HG03103 (cell line): ENCODE measurements at regions not wholly inside any gene's neighbourhood (a gene's known extent, or its start where the extent isn't known, plus 50 kb on each side); places are given as distances from the start of the nearest gene placed in this dataset.
"Not testable (repeated sequence)": the region's sequence is repeated elsewhere in the genome, so short reads cannot be mapped to it uniquely, and the experiment has no call there.

Source experiments
- ATAC-seq: cut with Tn5 transposase; IDR thresholded peaks from one replicate; pipeline ENCODE4 v1.9.1; 2021; ENCODE audit warnings: low read depth; ENCODE audit not compliant: unreplicated experiment

DNA sequence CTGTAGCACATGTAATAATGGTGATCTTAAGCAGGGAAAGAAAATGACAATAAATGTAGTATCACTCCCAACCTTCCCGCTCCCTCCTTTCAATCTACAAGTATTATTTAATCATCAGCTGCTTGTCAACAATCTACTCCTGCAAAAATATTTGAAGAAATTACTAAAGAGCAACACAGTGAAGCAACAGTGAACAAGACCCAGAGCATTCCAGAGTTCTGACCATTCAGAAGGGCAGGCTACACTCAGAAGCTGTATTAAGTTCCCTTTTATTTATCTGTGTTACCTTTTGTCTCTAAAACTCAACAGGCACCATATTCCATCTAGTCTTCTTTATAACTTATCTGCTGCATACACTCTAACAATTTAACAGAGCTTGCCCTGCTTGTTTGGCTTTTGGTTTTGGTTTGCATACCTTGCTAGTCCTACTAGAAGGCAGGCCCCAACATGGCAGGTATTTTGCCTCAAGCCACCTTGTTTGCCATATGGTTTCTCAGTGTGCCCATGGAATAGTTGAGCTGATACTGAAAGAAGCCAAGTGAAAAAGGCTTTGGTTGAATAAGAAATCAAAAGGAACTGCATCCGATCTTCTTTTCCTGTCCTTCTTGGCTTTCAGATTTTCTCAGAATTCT lies 253.9 kb downstream of the CEMIP2 start:
- no peak for ATAC-seq

DNA sequence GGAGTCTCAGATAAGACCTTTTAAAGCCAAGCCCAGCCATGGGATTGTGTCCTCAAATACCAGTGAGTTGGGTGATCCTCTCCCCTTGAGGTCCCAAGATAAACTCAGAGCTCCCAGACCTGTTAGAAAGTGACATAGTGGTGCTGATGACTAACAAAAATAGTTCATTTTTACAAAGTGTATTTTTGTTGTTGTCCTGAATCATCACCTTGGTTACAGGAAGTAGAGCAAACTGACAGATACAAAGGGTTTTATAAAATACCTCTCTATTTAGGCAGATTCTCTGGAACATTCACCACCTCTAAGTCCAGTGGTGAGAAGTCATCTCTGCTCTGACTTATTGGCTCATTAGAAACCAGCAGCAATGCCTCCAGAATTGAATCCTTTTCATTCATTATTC lies 259.3 kb downstream of the CEMIP2 start:
- no peak for ATAC-seq

DNA sequence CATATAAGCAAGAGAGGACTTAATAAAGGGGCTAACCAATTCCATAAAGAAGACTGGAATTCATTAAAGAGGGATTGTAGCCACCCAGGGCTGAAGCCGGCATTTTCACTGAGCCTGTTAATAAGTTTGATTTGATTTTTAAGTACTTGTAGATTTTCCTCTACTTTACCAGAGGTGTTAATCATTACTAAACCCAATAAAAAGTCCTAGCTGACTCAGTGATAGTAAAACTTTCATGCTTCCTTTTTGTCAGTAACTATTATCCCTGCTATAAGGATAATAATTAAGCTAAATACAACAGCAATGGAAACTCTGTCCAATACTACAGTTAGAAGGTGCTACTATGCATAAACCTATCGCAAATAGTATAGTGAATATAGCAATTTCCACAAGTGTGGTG lies 260.2 kb downstream of the CEMIP2 start:
- not testable (repeated sequence) for ATAC-seq

DNA sequence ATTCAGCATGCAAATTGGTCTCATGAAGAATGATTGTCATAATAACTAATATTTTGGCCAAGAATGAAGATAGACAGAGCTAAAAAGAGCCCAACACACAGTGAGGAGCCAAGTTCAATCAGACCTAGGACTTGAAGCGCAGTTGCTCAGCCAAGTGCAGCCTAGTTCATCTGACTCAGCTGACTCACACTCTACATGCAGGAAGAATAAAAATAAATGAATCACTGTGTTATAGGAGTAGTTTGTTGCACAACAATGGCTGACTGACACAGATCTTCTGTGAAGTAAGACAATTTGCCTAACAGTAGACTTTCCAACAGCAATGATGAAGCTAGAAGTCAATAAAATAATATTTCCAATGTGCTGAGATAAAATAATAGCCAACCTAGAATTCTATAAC lies 261.5 kb downstream of the CEMIP2 start:
- ATAC-seq: no peak

DNA sequence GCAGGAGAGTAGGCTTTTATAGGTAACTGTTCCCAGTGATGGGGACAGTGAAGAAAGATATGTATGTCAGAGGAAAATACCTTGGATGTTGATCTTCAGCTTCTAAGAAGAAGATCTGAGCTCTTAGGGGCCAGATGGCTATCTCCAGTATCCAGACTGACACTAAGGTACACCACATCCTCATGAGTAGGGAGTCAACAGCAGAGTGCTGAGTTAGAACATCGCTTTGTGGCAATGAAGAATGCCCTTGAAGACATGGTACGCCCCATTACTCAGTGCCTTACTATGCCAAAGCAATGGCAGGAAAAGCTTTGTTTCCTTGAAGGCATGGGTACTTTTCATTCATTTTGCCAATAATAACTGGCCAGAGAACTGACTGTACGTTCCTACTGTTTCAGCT lies 263.7 kb downstream of the CEMIP2 start:
- no peak for ATAC-seq

DNA sequence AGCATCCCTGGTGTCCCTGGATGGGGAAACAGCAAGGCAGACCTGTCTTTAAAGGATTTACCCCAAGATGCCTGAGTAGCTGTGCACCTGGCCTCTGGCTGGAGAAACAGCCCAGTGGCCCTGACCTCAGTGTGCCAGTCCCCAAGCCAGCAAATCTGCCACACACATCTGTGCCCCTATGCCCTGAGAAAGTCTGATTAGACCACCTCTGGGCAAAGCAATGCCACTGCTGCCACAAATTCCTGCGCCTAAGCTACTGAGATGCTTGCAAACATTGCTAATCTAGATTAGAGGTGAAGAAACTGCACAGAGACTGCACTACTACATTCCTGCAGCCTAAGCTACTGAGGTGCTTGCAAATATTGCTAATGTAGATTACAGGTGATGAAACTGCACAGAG lies 269.6 kb downstream of the CEMIP2 start:
- no peak for ATAC-seq

DNA sequence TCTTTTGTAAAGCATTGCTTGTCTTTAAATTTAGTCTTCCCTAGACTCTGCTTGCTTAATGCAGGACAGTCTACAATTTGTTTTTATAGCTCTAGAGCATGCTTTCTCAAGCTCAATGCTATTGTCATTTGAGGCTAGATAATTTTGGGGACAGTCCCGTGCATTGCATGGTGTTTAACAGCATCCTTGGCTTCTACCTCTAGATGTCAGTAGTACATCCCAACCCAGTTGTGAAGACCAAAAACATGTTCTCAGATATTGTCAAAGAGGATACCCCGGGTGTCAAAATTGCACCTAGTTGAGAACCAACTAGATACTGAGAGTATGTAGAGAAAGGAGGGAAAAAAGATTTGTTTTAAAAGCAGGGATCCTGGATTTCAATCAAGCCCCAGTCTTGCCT lies 277.5 kb downstream of the CEMIP2 start:
- ATAC-seq: no peak

DNA sequence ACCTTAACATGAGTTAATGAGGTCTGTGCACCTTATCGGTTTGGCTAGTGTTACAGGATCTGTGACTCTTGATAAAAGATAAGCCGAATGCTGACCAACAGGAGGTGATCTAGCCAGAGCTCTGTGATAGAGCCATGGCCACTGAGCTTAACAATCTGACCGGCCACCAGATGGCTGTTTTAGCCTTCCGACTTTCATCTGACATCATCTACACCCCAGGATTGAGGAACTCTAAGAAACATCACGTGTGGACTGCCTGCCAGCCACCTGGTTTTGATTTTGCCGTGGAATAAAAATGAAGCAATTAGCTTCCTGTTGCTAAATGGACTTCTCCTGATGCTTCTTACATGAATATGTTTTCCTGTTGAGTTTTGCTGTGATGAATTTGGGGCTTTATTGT lies 281.3 kb downstream of the CEMIP2 start:
- no peak for ATAC-seq

DNA sequence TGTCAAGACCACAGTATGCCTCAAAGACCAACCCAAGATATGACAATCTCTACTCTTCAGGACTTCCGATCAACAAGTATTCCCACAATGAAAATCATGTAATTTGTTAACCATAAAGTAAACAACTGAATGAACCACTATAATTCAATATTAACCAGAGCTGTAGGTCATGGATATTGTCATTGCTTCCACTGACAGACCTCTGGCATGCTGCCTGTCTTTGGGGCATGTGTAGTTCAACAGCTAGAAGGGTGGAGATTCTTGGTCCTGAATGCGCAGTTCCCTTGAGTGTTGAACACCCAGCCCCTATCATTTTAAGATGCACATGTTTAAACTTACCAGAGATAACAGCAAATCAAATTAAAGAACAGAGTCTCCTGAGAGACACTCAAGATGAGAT lies 283.0 kb downstream of the CEMIP2 start:
- no peak for ATAC-seq

DNA sequence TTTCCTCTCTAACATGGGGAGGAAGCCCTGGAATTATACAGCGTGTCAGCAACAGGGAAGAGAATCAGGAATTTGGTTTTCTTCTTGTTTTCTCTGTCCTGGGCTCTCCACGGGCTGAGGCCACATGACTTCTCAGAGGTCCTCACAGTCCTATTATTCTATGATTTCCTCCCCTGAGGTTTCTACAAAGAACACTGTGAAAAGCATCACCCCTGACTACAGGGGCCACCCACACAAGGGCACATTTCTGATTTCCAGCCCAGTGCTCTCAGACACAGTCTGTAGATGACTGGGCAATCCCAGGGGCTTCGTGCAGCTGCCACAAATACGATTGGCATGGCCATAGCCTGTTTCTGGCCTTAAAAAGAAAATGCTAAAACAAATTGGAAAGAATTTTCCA lies 284.9 kb downstream of the CEMIP2 start:
- ATAC-seq: no peak

DNA sequence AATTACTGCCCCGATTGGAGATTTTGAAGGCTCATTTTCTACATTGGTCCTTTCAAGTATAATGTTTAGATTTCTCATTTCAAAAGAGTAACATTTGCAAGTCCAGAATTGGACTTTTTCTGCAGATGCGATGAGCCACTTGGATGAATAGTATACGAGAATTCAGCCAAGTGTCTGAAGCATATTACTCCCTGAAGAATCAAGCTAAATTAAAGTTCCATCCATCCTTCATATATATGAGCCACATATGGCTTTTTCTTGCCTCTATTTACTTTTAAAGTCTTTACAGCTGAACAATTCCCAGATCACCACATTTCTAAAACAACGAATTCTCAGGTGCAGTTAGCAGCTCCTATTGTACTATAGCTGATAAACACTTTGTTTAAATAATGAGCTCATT lies 288.7 kb downstream of the CEMIP2 start:
- no peak for ATAC-seq

DNA sequence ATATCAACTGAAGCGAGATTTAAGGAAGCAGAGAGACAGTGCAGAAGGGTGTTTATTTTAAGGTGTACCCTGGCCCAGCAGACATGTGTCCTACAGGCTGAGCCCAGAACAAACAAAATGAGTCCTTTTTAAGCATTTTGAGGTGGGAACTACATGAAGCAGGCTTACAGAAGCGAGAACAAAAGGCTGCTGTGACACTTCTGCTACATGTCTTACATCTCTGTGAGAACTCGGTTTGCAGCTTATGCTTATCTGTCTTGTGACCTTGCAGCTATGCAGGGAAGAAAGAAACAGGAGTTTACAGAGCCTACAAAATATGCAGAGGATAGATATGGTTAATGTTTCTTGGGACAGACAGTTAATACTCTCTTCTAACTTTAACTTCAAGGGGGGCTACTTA lies 295.9 kb downstream of the CEMIP2 start:
- ATAC-seq: no peak

DNA sequence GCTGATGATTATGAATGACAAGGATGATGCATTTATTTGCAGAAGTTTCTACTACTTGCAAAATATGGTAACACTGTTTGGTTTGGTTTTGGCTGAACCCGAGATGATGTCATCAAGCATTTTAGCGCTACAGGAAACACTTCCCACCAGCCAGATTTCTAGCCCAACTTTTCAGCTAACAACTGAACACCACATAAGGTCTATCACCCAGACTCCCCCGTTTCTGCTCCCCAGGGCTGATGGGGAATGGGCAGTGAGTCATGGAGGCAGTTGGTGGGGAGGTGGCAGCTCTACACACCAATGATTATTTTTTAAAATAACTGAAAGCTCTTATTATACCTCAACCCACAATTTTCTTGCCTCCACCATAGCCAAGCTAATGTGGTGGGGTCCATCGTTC lies 302.9 kb downstream of the CEMIP2 start:
- ATAC-seq: no peak

DNA sequence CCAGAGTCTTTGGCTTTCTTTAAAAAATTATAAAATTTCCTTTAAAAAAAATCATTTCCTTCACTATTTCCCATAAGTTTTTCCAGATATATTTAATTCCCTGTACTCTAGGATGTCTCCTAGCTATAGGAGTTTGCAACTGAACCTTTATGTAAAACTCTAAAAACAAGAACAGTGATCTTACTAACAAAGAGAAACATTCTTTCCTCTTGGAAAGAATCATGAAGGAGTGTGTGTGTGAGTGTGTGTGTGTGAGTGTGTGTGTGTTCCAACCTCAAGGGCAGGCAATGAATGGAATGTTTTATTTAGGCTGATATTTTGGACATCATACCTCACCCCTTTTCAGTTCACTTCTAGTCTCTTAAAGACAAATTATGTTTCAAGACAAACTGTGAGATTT lies 309.2 kb downstream of the CEMIP2 start:
- no peak for ATAC-seq

DNA sequence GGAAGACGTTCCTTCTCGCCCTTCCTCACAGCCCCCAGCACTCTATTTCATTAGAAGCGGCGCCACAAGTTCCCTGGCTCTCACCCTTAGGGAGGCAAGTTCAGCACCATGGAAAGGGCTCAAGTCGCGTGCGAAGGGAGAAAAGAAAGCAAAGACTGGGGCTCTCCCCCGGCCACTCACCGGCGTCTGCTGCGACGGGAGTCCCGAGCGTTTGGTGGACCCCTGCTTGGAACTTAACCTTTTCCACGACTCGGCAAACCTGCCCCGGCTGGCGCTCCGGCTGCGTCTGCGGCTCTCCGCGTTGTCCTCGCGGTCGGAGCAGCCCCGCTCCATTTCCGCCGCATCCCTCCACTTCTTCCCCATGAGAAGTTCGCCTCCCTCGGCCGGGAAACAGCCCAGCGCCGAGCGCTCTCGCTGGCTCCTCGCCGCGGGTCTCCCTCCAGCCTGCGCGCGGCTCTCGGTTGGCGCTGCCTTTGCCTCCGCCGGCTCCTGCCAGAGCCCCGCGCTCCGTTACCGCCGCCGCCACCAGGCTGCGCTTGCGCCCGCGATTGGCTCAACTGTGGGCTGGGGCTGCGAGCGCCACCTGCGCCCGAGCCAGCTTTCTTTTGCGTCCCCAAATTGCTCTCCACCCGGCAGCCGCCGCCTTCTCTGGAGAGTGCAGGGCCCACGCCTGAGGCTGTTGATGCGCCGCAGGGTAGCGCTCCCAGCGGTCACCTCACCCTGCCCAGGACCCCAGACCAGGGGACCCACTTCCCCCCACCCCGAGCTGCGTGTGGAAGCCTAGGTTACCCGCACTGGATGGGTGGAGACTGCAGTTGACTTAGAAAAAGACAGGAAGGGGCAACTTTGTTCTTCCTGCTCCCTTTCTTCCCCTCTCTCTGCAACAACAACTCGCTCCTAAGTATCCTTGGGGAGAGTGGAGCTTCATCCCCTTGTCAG lies 321.6 kb downstream of the CEMIP2 start:
- peak; percentile 62 for ATAC-seq

DNA sequence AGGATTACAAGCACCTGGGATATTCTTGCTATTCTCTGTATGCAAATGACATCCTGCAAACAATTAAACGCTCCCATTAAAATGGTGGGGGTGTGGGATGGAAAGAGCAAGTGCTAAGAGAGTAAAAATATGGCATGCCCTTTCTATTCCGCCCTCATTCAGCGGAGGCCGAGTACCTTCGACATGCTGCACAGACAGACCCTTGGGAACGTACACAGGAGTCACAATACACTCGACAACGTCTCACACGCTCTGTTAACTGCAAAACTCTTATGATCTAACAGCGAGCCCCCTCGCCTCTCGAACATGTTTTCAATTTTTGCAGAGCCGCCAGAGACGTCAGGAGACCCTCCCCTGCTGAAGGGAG lies 322.2 kb downstream of the CEMIP2 start:
- no peak for ATAC-seq

DNA sequence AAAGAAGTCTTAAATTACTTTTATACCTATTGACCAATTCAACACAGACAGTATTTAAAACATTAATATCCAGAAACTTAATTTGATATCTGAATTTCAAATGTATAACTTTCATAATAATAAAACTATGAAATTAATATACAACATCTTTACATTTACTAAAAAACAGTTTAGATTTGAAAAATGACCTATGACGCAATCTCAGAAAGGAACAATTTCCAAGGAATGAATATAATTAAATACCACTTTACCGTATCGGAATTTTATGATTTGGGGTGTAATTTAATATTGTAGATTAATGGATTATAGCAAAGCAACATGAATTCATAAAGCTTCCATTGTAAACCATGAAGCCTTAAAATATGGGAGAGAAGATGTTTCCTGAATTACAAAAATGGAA lies 321.5 kb upstream of the TRPM3 start:
- ATAC-seq: no peak

DNA sequence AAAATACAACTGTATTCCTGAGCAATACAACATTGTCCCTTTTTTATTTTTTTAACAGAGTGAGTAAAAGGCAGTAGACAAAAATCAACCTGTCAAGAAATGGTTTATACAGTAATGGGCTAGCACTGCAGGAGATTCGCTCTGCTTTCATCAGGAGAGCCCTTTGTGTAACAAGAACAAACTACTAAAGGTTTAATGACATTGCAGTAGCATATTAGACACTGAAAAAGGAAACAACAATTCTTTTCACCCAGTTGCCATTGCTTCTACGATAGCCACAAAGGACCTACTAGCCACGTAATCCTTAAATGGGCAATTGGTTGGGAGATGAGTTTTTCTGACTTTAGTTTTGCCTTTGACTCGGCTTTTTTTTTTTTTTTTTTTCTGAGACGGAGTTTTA lies 319.8 kb upstream of the TRPM3 start:
- ATAC-seq: no peak

DNA sequence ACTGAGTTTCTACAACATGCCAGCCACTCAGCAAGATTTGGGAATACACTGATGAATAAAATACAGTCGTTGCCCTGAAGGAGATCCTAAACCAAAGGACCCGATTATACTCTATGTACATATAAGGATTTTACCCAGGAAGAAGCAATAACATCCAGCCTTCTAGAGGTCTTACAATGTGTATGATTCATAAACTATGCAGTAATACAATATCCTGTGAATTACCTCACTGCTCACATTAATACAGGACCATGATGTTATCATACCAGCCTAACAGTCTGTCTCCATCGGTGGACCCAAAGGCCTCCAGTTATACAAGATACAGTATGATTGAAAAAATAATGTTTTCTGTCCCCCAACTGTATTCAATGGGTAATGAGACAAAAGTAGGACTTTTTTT lies 310.5 kb upstream of the TRPM3 start:
- no peak for ATAC-seq

DNA sequence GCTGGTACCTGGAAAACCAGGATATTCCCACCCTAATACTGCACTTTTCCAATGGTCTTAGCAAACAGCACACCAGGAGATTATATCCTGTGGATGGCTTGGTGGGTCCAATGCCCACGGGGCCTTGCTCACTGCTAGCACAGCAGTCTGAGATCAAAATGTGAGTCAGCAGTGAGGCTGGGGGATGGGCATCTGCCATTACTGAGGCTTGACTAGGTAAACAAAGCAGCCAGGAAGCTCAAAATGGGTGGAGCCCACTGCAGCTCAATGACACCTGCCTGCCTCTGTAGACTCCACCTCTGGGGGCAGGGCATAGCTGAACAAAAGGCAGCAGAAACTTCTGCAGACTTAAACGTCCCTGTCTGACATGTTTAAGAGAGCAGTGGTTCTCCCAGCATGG lies 285.9 kb upstream of the TRPM3 start:
- ATAC-seq: not testable (repeated sequence)

DNA sequence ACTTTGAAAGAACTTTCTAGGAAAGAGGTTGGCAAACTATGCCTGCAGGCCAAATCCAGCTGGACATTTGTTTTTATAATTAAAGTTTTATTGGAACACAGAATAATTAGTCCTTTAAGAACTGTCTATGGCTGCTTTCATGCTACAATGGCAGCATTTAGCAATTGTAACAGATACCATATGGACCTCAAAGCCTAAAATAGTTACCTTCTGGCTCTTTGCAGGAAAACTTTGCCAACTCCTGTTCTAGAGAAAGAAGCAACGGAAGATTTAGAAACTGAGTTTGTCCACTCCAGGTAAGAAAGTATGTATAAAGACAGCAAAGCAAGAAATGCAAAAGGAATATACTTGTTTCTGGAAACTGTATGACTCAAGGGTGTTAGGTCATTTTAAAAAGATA lies 281.7 kb upstream of the TRPM3 start:
- no peak for ATAC-seq

DNA sequence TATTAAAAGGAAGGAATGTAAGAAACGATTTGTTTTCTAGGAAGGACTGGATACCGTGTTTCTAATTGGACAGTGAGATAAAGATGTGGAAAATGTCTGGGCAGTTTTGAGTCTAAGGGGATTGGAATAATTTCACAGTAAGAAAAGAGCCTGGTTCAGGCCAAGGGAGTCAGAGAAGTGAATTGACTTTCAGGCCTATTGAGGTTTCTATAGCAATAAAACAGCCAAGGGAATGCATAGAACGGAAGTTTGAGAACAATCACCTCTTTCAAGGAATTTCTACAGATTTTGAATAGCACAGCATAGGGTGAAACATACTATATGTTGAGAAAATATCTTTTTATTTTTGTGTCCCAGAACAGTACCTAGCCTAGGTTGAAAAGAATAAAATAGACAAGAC lies 271.6 kb upstream of the TRPM3 start:
- ATAC-seq: no peak
